OCI-LY3 (cell line): ENCODE measurements at regions not wholly inside any gene's neighbourhood (a gene's known extent, or its start where the extent isn't known, plus 50 kb on each side); places are given as distances from the start of the nearest gene placed in this dataset.

Experiments
- H2AFZ ChIP-seq: fragments of 200-600, 300-600 bp; shearing (Covaris generic); 2 replicates; pipeline ENCODE4 v1.6.0; 2014; ENCODE audit warnings: antibody characterized with exemption, low read depth, low read length
- H3K27ac ChIP-seq: fragments of 200-600, 300-600 bp; sonication (generic); 2 replicates; pipeline ENCODE4 v1.5.1; 2014; ENCODE audit warnings: mild to moderate bottlenecking, low read length, moderate library complexity, mixed read lengths
- H3K27me3 ChIP-seq: fragments of 200-600, 300-600 bp; sonication (generic); 2 replicates; pipeline ENCODE4 v1.6.1; 2014; ENCODE audit warnings: low read depth, low read length, mixed read lengths
- H3K36me3 ChIP-seq: fragments of 200-600, 300-600 bp; sonication (generic); replicated peaks from 2 replicates; pipeline ENCODE3; 2014; ENCODE audit warnings: low read depth, low read length, mixed read lengths
- H3K4me1 ChIP-seq: fragments of 300-600, 200-600 bp; sonication (generic); 2 replicates; pipeline ENCODE4 v1.6.1; 2014; ENCODE audit warnings: low read length, mixed read lengths
- H3K4me2 ChIP-seq: fragments of 200-600, 300-600 bp; sonication (generic); 2 replicates; pipeline ENCODE4 v1.6.1; 2014; ENCODE audit warnings: low read length, mixed read lengths
- H3K4me3 ChIP-seq: fragments of 300-600, 200-600 bp; sonication (generic); 2 replicates; pipeline ENCODE4 v1.5.1; 2014; ENCODE audit warnings: antibody characterized with exemption, mild to moderate bottlenecking, low read length, moderate library complexity
- H3K79me2 ChIP-seq: fragments of 300-600, 200-600 bp; shearing (Covaris generic); 2 replicates; pipeline ENCODE4 v1.6.1; 2014; ENCODE audit warnings: mild to moderate bottlenecking, low read length, mixed read lengths
- H3K9ac ChIP-seq: fragments of 300-600, 200-600 bp; shearing (Covaris generic); 2 replicates; pipeline ENCODE4 v1.6.0; 2014; ENCODE audit warnings: mild to moderate bottlenecking, low read length, moderate library complexity
- H3K9me3 ChIP-seq: fragments of 200-600, 300-600 bp; shearing (Covaris generic); 2 replicates; pipeline ENCODE4 v1.6.1; 2014; ENCODE audit warnings: low read length, mixed read lengths; ENCODE audit not compliant: insufficient read depth
- H4K20me1 ChIP-seq: fragments of 200-600, 300-600 bp; sonication (generic); 2 replicates; pipeline ENCODE4 v1.6.1; 2016; ENCODE audit warnings: low read length, mixed read lengths; ENCODE audit not compliant: insufficient read depth
- EZH2phosphoT487 ChIP-seq: fragments of 200-600 bp; shearing (Covaris generic); IDR thresholded peaks from 2 replicates; pipeline ENCODE4 v1.6.1; 2018; ENCODE audit warnings: antibody characterized with exemption, mixed run types, low read depth
- TF ChIP-seq, protein P1 (sequence below): fragments of 200-600, 300-600 bp; sonication (generic); IDR thresholded peaks from 2 replicates; pipeline ENCODE4 v1.5.1; 2014; ENCODE audit warnings: antibody characterized with exemption, low read length, low read depth

DNA sequence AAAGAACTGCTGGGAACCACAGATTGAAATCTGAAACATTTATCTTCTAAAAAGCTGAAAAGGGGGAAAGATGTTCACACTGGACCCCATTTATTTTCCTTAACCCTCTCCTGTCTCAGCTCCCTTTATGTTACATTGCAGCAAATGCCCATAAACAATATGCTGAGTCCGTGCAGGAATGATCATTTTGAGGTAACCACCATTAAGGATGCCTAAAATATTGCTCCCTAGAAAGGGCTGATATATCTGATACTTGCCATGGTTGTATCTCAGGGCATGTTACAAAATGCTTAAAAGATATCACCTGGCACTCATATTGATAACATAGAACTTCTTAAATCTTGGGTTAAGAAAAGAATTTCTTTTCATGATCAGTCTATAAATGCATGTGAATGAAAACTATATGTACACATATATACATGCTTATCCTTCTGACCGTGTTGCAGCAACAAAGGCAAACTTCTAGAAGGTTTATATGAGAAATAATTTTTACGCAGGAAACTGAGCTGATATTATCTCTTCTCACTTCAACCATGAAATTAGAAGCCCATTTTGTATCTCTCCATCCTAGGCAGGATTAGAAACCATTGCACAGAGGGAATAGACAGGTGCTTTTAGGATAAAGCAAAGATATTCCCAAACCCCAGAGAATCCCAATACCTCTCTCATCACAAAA, 362.7 kb upstream of the SLC30A5 start:
- H3K4me2 ChIP-seq, result no peak overlapping the region
- TF ChIP-seq EZH2phosphoT487, result no peak
- TF ChIP-seq, protein P1, sequence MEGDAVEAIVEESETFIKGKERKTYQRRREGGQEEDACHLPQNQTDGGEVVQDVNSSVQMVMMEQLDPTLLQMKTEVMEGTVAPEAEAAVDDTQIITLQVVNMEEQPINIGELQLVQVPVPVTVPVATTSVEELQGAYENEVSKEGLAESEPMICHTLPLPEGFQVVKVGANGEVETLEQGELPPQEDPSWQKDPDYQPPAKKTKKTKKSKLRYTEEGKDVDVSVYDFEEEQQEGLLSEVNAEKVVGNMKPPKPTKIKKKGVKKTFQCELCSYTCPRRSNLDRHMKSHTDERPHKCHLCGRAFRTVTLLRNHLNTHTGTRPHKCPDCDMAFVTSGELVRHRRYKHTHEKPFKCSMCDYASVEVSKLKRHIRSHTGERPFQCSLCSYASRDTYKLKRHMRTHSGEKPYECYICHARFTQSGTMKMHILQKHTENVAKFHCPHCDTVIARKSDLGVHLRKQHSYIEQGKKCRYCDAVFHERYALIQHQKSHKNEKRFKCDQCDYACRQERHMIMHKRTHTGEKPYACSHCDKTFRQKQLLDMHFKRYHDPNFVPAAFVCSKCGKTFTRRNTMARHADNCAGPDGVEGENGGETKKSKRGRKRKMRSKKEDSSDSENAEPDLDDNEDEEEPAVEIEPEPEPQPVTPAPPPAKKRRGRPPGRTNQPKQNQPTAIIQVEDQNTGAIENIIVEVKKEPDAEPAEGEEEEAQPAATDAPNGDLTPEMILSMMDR, result no peak

DNA sequence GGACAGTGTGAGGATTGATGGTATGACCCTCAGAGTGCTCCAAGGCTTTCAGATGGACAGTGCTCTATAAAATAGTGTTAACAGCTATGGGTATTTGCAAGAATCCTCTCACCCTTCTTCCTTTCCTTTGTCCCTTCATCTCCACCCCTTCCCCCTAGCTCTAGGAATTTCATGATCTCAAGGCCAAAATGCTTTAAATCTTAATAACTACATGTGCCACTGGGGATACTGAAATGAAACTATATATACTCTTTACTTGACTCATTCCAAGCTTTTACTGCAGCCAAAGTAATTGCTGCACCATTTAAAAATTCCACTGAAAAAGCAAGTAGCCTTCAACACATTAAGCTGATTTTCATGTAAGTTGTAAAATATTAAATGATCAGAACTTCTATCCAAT, 361.6 kb upstream of the SLC30A5 start:
- Histone ChIP-seq H3K27ac (no peak overlapping the region), H3K4me3 (no peak overlapping the region), H4K20me1 (no peaks in the 10 kb centered on the region), H3K79me2 (no peaks in the 10 kb centered on the region), H3K4me1 (no peaks in the 10 kb centered on the region), H3K36me3 (no peaks in the 10 kb centered on the region), H2AFZ (no peak overlapping the region), H3K9me3 (no peaks in the 10 kb centered on the region), H3K4me2 (no peak overlapping the region), H3K27me3 (no peaks in the 10 kb centered on the region), H3K9ac (no peak overlapping the region)
- no peak for TF ChIP-seq EZH2phosphoT487
- TF ChIP-seq, protein P1, result no peak

More for the DNA sequence above, 362.7 kb upstream of the SLC30A5 start:
- H3K36me3 ChIP-seq, result no peaks in the 10 kb centered on the region
- no peaks in the 10 kb centered on the region for H4K20me1 ChIP-seq
- H3K4me1 ChIP-seq, result no peaks in the 10 kb centered on the region
- H3K27me3 ChIP-seq, result no peaks in the 10 kb centered on the region
- no peak overlapping the region for H3K4me3 ChIP-seq
- no peaks in the 10 kb centered on the region for H3K9me3 ChIP-seq
- no peak overlapping the region for H3K27ac ChIP-seq
- no peak overlapping the region for H2AFZ ChIP-seq
- no peaks in the 10 kb centered on the region for H3K79me2 ChIP-seq
- H3K9ac ChIP-seq, result no peak overlapping the region

DNA sequence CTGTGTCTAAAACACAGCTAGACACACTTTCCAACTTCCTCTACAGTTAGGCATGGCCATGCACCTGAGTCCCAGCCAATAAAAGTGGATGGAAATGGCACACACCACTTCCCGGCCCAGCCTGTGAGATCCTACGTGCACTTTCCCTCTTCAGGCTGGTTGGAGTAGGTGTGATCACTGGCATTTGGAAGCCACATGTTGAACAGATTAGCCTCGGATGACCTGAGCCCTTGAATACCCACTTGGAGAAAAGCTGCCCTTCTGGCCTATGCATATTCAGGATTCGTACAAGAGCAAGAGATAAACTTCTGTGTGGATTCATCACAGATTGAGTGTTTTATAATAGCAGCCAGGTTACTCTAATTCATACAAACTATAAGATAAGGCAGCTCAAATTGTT, 359.0 kb upstream of the SLC30A5 start:
- Histone ChIP-seq H3K9ac (no peak overlapping the region), H3K9me3 (no peaks in the 10 kb centered on the region), H3K4me3 (no peak overlapping the region), H3K4me2 (no peak overlapping the region), H3K36me3 (no peaks in the 10 kb centered on the region), H3K4me1 (peaks cover 5% of the 10 kb centered on the region), H4K20me1 (no peaks in the 10 kb centered on the region), H2AFZ (no peak overlapping the region), H3K27ac (no peak overlapping the region), H3K27me3 (no peaks in the 10 kb centered on the region), H3K79me2 (no peaks in the 10 kb centered on the region)
- TF ChIP-seq, protein P1, result no peak
- TF ChIP-seq EZH2phosphoT487, result no peak

DNA sequence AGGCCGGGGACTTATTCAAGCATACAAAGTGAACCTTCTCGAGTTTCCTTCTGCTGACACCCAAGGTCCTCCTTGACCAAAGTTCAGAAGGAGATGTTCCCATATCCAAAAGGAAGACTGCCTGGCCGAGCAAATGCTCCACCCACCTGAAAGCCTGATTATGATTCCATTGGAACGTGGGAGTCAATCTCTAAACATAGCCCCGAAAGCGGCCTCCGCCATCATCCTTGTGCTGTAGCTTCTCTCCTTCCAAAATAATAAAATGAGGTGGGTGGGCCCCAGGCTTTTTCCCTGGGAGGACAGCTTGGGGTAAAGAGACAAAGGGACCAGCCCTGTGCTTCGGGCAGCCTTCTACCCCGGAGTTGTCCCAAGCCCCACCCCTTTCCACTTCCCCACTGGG, 355.6 kb upstream of the SLC30A5 start:
- H4K20me1 ChIP-seq, result no peaks in the 10 kb centered on the region
- peaks cover 13% of the 10 kb centered on the region for H3K4me1 ChIP-seq
- H3K36me3 ChIP-seq, result no peaks in the 10 kb centered on the region
- no peak overlapping the region for H3K27ac ChIP-seq
- no peak overlapping the region for H2AFZ ChIP-seq
- H3K9me3 ChIP-seq, result no peaks in the 10 kb centered on the region
- no peaks in the 10 kb centered on the region for H3K27me3 ChIP-seq
- no peaks in the 10 kb centered on the region for H3K79me2 ChIP-seq
- TF ChIP-seq, protein P1, result no peak
- no peak for TF ChIP-seq EZH2phosphoT487
- no peak overlapping the region for H3K9ac ChIP-seq
- no peak overlapping the region for H3K4me2 ChIP-seq
- H3K4me3 ChIP-seq, result no peak overlapping the region
